ENCODE measurements at regions not wholly inside any gene's neighbourhood (a gene's known extent, or its start where the extent isn't known, plus 50 kb on each side); places are given as distances from the start of the nearest gene placed in this dataset.

- TF ChIP-seq POLR2A (IDR thresholded peaks at IDR 0.05; ENCODE audit: control extremely low read depth in 1 of 2, low read depth in 2 of 2, low read length in 2 of 2): no peak
- no peak for TF ChIP-seq ZNF274 (IDR thresholded peaks at IDR 0.05; ENCODE audit: borderline replicate concordance, extremely low read depth, low read length)
- no peak for TF ChIP-seq TAF1 (IDR thresholded peaks at IDR 0.05; ENCODE audit: low read depth, low read length)
- no peak for TF ChIP-seq EP300 (IDR thresholded peaks at IDR 0.05; ENCODE audit: borderline replicate concordance in 1 of 2, low read depth in 2 of 2, low read length in 2 of 2)
- no peak for TF ChIP-seq CHD2 (IDR thresholded peaks at IDR 0.05; ENCODE audit: low read length)
- TF ChIP-seq GABPA (IDR thresholded peaks at IDR 0.05; ENCODE audit: borderline replicate concordance, insufficient read depth, low read length): no peak
- peak; percentile 14 to 35 (median 14); a peak in 2 of 4 replicates for TF ChIP-seq CTCF (IDR thresholded peaks at IDR 0.05; ENCODE audit: control extremely low read depth in 1 of 3, insufficient read depth in 1 of 3, low read depth in 1 of 3, low read length in 3 of 3)
- TF ChIP-seq MAFK (IDR thresholded peaks at IDR 0.05; ENCODE audit: low read depth, low read length): no peak
Observed at GRCh38 chr20:41798930-41799502, 180.8 kb upstream of the CHD6 start.

All from H1 (cell line).